H9 (cell line): ENCODE measurements at regions not wholly inside any gene's neighbourhood (a gene's known extent, or its start where the extent isn't known, plus 50 kb on each side); places are given as distances from the start of the nearest gene placed in this dataset.

Source experiments
- DNase-seq: peaks from one replicate; pipeline ENCODE4 v3.0.0-alpha.2; 2017
- H2AFZ ChIP-seq: one replicate; pipeline ENCODE4 v1.6.1; 2013; ENCODE audit warnings: mild to moderate bottlenecking, low read length, control low read depth, moderate library complexity
- H2AK5ac ChIP-seq: 2 replicates; pipeline ENCODE4 v1.6.1; 2013; ENCODE audit warnings: low read length, control low read depth, mixed read lengths; ENCODE audit not compliant: insufficient read length
- H2BK120ac ChIP-seq: one replicate; pipeline ENCODE4 v1.6.1; 2013; ENCODE audit warnings: low read depth, mild to moderate bottlenecking, low read length, control low read depth, inconsistent platforms; ENCODE audit not compliant: poor library complexity, severe bottlenecking
- H2BK12ac ChIP-seq: 2 replicates; pipeline ENCODE4 v1.6.1; 2013; ENCODE audit warnings: low read length, control low read depth, mixed read lengths, low read depth; ENCODE audit not compliant: insufficient read length
- H2BK15ac ChIP-seq: 2 replicates; pipeline ENCODE4 v1.6.1; 2013; ENCODE audit warnings: low read depth, low read length, control low read depth
- H2BK20ac ChIP-seq: one replicate; pipeline ENCODE4 v1.6.1; 2013; ENCODE audit warnings: low read depth, mild to moderate bottlenecking, low read length, control low read depth, inconsistent platforms; ENCODE audit not compliant: poor library complexity, severe bottlenecking
- H2BK5ac ChIP-seq: 2 replicates; pipeline ENCODE4 v1.6.1; 2013; ENCODE audit warnings: low read length, control low read depth, mixed read lengths; ENCODE audit not compliant: insufficient read length
- H3K14ac ChIP-seq: 2 replicates; pipeline ENCODE4 v1.6.1; 2013; ENCODE audit warnings: low read length, control low read depth; ENCODE audit not compliant: insufficient read depth
- H3K18ac ChIP-seq: 2 replicates; pipeline ENCODE4 v1.6.1; 2013; ENCODE audit warnings: low read depth, mild to moderate bottlenecking, mixed read lengths, low read length, control low read depth; ENCODE audit not compliant: insufficient read length
- H3K23ac ChIP-seq: 2 replicates; pipeline ENCODE4 v1.6.1; 2013; ENCODE audit warnings: low read length, control low read depth, mixed read lengths, low read depth; ENCODE audit not compliant: insufficient read length
- H3K23me2 ChIP-seq: 2 replicates; pipeline ENCODE4 v1.6.1; 2013; ENCODE audit warnings: low read depth, mild to moderate bottlenecking, mixed read lengths, low read length, control low read depth; ENCODE audit not compliant: insufficient read length, poor library complexity, severe bottlenecking
- H3K27ac ChIP-seq: 2 replicates; pipeline ENCODE4 v1.5.1; 2013; ENCODE audit warnings: low read length, control low read depth, mixed read lengths, low read depth; ENCODE audit not compliant: insufficient read length
- H3K27me3 ChIP-seq: 2 replicates; pipeline ENCODE4 v1.6.1; 2013; ENCODE audit warnings: low read length, control low read depth, inconsistent platforms; ENCODE audit not compliant: insufficient read depth
- H3K4ac ChIP-seq: 2 replicates; pipeline ENCODE4 v1.6.1; 2013; ENCODE audit warnings: low read depth, mild to moderate bottlenecking, control low read depth, inconsistent platforms, low read length, moderate library complexity
- H3K4me1 ChIP-seq: 2 replicates; pipeline ENCODE4 v1.6.1; 2013; ENCODE audit warnings: low read length, control low read depth, inconsistent platforms; ENCODE audit not compliant: insufficient read depth
- H3K4me2 ChIP-seq: 2 replicates; pipeline ENCODE4 v1.6.1; 2013; ENCODE audit warnings: low read length, control low read depth, mixed read lengths; ENCODE audit not compliant: insufficient read length, insufficient read depth
- H3K56ac ChIP-seq: 2 replicates; pipeline ENCODE4 v1.6.1; 2013; ENCODE audit warnings: low read depth, mild to moderate bottlenecking, mixed read lengths, low read length, control low read depth; ENCODE audit not compliant: insufficient read length
- H3K79me1 ChIP-seq: 2 replicates; pipeline ENCODE4 v1.6.1; 2013; ENCODE audit warnings: low read depth, mild to moderate bottlenecking, moderate library complexity, low read length, control low read depth, inconsistent platforms; ENCODE audit not compliant: insufficient read depth, poor library complexity, severe bottlenecking
- H3K79me2 ChIP-seq: 2 replicates; pipeline ENCODE4 v1.6.1; 2013; ENCODE audit warnings: low read length, control low read depth, inconsistent platforms; ENCODE audit not compliant: insufficient read depth
- H3K9ac ChIP-seq: 2 replicates; pipeline ENCODE4 v1.6.1; 2013; ENCODE audit warnings: low read length, control low read depth, mixed read lengths; ENCODE audit not compliant: insufficient read length; ENCODE audit errors: extremely low read depth
- H3K9me3 ChIP-seq: one replicate; pipeline ENCODE4 v1.6.1; 2013; ENCODE audit warnings: low read depth, low read length, inconsistent platforms; ENCODE audit not compliant: control insufficient read depth
- H3T11ph ChIP-seq: one replicate; pipeline ENCODE4 v1.6.1; 2013; ENCODE audit warnings: mild to moderate bottlenecking, low read length, control low read depth, inconsistent platforms
- H4K20me1 ChIP-seq: one replicate; pipeline ENCODE4 v1.6.1; 2013; ENCODE audit not compliant: control insufficient read depth, insufficient read length, insufficient read depth
- H4K5ac ChIP-seq: 2 replicates; pipeline ENCODE4 v1.6.1; 2013; ENCODE audit warnings: low read depth, mild to moderate bottlenecking, mixed read lengths, low read length, control low read depth; ENCODE audit not compliant: insufficient read length
- H4K8ac ChIP-seq: replicated peaks from 2 replicates; pipeline ENCODE4 v1.6.1; 2013; ENCODE audit warnings: low read length, control low read depth, mixed read lengths, low read depth; ENCODE audit not compliant: insufficient read length
- H4K91ac ChIP-seq: 2 replicates; pipeline ENCODE4 v1.6.1; 2013; ENCODE audit warnings: low read depth, mild to moderate bottlenecking, moderate library complexity, mixed read lengths, low read length, control low read depth; ENCODE audit not compliant: insufficient read length
- H3K27ac Mint-ChIP-seq, 3 experiments: 2 replicates in 2 of 3; 3 replicates in 1 of 3; pipeline ENCODE4 v1.8.0; 2020 to 2021; ENCODE audit warnings: mixed read lengths in 3 of 3, mild to moderate bottlenecking in 1 of 3, moderate library complexity in 1 of 3
- H3K27me3 Mint-ChIP-seq: 2 replicates; pipeline ENCODE4 v1.8.0; 2021; ENCODE audit warnings: low read depth, mild to moderate bottlenecking, moderate library complexity, mixed read lengths
- H3K36me3 Mint-ChIP-seq, 3 experiments: 2 replicates in 2 of 3; 3 replicates in 1 of 3; pipeline ENCODE4 v1.8.0; 2020 to 2021; ENCODE audit warnings: low read depth in 3 of 3, mixed read lengths in 3 of 3; ENCODE audit not compliant: insufficient read depth in 1 of 3
- H3K4me1 Mint-ChIP-seq, 2 experiments: 2 replicates each; pipeline ENCODE4 v1.8.0; 2020; ENCODE audit warnings: mixed read lengths in 2 of 2
- H3K4me3 Mint-ChIP-seq, 2 experiments: 2 replicates in 1 of 2; 3 replicates in 1 of 2; pipeline ENCODE4 v1.8.0; 2020 to 2021; ENCODE audit warnings: mild to moderate bottlenecking in 2 of 2, mixed read lengths in 2 of 2, moderate library complexity in 1 of 2
- H3K9me3 Mint-ChIP-seq, 2 experiments: 2 replicates in 1 of 2; 3 replicates in 1 of 2; pipeline ENCODE4 v1.8.0; 2020; ENCODE audit warnings: mild to moderate bottlenecking in 2 of 2, mixed read lengths in 2 of 2, moderate library complexity in 1 of 2
- CTCF ChIP-seq: fragments of 200-600 bp; sonication (generic); conservative IDR thresholded peaks from 3 replicates; pipeline ENCODE4 v1.8.0; 2021; ENCODE audit warnings: antibody characterized with exemption, mild to moderate bottlenecking
- WGBS: extraction: QIAGEN DNeasy Blood & Tissue Kit; methylation state at CpG from one replicate; pipeline ENCODE4 v1.1.7; 2013; ENCODE audit warnings: missing lambda C conversion rate, low lambda C conversion rate, mixed read lengths; ENCODE audit not compliant: insufficient read length; ENCODE audit errors: extremely low coverage; 5-methylcytosine and 5-hydroxymethylcytosine counted together

DNA sequence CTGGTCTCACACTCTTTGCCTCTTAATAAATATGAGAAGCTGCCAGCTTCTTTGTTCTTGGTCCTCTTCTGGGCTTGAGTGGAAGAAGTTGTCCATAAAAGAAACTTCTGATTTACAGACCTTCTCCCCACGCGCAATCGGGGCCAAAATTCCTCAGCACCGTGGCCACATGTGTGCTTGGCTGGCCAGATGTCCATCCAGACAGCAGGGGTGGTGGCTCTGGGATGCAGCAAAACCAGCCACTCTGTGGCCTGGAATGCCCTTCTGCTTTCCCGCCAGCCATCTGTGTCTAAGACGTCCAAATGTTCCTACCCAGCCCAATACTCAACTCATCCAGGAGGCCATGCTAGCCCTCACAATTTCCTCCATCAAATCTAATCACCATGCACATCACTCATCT, 250.8 kb downstream of the EN1 start:
- TF ChIP-seq CTCF = no peak

More for the DNA sequence above, 250.8 kb downstream of the EN1 start:
- no peak overlapping the region for H3T11ph ChIP-seq
- H2AK5ac ChIP-seq = no peak overlapping the region
- H2BK120ac ChIP-seq = no peak overlapping the region
- no peak overlapping the region for H2AFZ ChIP-seq
- no peak for DNase-seq
- H3K14ac ChIP-seq = no peak overlapping the region; the same call in 1 of the 2 replicates
- H2BK5ac ChIP-seq = no peak overlapping the region
- H3K23me2 ChIP-seq = no peaks in the 10 kb centered on the region
- no peak overlapping the region for H3K9ac ChIP-seq
- no peaks in the 10 kb centered on the region for H3K4me1 Mint-ChIP-seq
- no peak overlapping the region for H4K8ac ChIP-seq
- peaks cover 1 to 22% (median 8%) of the 10 kb centered on the region in 3 experiments; a peak in 6 of 7 replicates for H3K36me3 Mint-ChIP-seq
- H3K23ac ChIP-seq = no peak overlapping the region
- H3K27ac ChIP-seq = no peak overlapping the region
- peaks cover 14% of the 10 kb centered on the region for H3K9me3 ChIP-seq
- no CpG with 5 or more reads among the region's 6 CpGs for WGBS
- H2BK20ac ChIP-seq = no peak overlapping the region
- no peaks in the 10 kb centered on the region for H3K79me1 ChIP-seq
- no peak overlapping the region; a peak in 1 of 7 replicates for H3K27ac Mint-ChIP-seq
- H2BK15ac ChIP-seq = no peak overlapping the region
- H3K4me2 ChIP-seq = no peak overlapping the region
- no peak overlapping the region for H3K18ac ChIP-seq
- no peaks in the 10 kb centered on the region for H3K27me3 ChIP-seq
- H4K91ac ChIP-seq = no peak overlapping the region
- no peaks in the 10 kb centered on the region for H3K4me1 ChIP-seq
- no peak overlapping the region for H2BK12ac ChIP-seq
- no peak overlapping the region for H3K4me3 Mint-ChIP-seq
- no peak overlapping the region for H3K56ac ChIP-seq
- no peaks in the 10 kb centered on the region for H4K20me1 ChIP-seq
- no peaks in the 10 kb centered on the region; the same call in 1 of the 2 replicates for H3K79me2 ChIP-seq
- H3K9me3 Mint-ChIP-seq = peaks cover 27 to 34% of the 10 kb centered on the region in 2 experiments; a peak in 4 of 5 replicates
- H3K27me3 Mint-ChIP-seq = peaks cover under 1% of the 10 kb centered on the region; the same call in 1 of the 2 replicates
- no peak overlapping the region for H3K4ac ChIP-seq
- H4K5ac ChIP-seq = no peak overlapping the region
